ENCODE measurements at regions not wholly inside any gene's neighbourhood (a gene's known extent, or its start where the extent isn't known, plus 50 kb on each side); places are given as distances from the start of the nearest gene placed in this dataset.

DNA sequence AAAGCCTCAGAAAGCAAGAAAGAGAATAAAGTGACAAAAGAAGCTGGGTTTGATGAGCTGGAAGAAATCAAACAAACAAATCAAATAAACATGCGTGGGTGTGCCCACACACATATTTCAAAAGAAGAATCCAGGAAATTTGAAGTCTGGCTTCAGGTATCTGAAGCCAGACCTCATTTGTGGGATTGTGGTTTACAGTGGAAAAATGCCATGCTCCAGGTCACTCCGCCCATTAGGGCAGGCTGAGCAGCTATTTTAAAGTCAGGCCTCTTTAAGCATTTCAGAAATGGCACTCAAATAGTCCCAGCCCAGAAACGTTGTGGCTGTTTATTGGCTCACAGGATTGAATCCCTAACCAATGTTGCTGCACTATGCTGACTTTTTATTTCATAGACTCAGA, 226.1 kb upstream of the F9 start:
- Histone ChIP-seq H3K36me3 (ENCODE audit: insufficient read depth in 1 of 2, low read depth in 1 of 2) (no peaks in the 10 kb centered on the region), H3K27ac (no peak overlapping the region), H3K9me3 (peaks cover 4% of the 10 kb centered on the region), H3K4me3 (no peak overlapping the region), H3K4me1 (no peaks in the 10 kb centered on the region), H3K27me3 (ENCODE audit: insufficient read depth in 3 of 3, low read length in 2 of 3) (no peaks in the 10 kb centered on the region)
- intact Hi-C loops (cut with DNase I) = no loop called here
- DNase-seq (no peak), ATAC-seq (no peak)
- 29 to 62% (median 39%) methylated on average over 3 of the region's 3 CpGs for WGBS, 3 donors
- TF ChIP-seq, protein P1, sequence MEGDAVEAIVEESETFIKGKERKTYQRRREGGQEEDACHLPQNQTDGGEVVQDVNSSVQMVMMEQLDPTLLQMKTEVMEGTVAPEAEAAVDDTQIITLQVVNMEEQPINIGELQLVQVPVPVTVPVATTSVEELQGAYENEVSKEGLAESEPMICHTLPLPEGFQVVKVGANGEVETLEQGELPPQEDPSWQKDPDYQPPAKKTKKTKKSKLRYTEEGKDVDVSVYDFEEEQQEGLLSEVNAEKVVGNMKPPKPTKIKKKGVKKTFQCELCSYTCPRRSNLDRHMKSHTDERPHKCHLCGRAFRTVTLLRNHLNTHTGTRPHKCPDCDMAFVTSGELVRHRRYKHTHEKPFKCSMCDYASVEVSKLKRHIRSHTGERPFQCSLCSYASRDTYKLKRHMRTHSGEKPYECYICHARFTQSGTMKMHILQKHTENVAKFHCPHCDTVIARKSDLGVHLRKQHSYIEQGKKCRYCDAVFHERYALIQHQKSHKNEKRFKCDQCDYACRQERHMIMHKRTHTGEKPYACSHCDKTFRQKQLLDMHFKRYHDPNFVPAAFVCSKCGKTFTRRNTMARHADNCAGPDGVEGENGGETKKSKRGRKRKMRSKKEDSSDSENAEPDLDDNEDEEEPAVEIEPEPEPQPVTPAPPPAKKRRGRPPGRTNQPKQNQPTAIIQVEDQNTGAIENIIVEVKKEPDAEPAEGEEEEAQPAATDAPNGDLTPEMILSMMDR (IDR thresholded peaks at IDR 0.05) = no peak

DNA sequence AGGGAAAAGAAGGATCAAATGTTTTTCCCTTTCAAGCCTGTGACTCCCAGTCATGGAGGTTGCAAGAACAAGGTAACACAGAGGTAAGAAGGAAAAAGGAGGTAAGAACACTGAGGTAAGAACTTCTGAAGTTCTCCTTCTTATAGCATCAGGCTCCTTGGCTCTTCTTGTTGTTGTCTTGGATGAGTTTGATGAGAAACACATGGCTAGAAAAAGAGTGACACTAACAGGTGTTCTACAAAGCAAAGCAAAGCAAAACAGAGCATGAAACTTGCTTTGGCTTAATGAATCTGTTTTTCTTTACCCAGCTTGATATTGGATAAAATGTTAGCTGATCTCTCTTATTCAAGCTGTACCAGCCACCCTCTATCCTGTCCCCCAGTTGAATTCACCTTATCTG, 231.2 kb upstream of the F9 start:
- intact Hi-C loops (cut with DNase I) = no loop called here
- Histone ChIP-seq H3K4me1 (peaks cover 15% of the 10 kb centered on the region), H3K4me3 (no peak overlapping the region), H3K27ac (no peak overlapping the region), H3K36me3 (ENCODE audit: insufficient read depth in 1 of 2, low read depth in 1 of 2) (no peaks in the 10 kb centered on the region), H3K27me3 (ENCODE audit: insufficient read depth in 3 of 3, low read length in 2 of 3) (peaks cover 0 to 7% (median 0%) of the 10 kb centered on the region in 3 donors), H3K9me3 (no peaks in the 10 kb centered on the region)
- DNase-seq = no peak
- TF ChIP-seq, protein P1 (IDR thresholded peaks at IDR 0.05) = no peak
- ATAC-seq = peak in 1 of 4 donors; percentile 54

DNA sequence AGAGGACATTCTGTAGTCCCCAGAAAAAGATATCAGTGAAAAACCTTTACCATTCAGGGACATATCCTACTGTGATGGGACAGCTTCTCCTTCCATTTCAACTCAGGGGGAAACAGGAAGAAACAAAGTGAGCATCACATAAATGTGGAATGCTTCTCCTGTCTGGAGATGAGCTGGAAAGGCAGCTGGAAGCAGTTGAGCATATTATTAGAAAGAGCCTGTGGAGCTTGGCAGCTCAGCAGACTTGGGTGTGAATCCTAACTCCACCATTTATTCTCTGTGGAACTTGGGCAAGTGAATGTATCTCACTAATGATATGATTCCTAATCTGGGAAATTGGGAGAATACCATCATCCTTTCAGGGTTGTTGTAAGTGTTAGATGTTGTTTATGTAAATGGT, 232.1 kb upstream of the F9 start:
- TF ChIP-seq, protein P1 (IDR thresholded peaks at IDR 0.05) = no peak
- ATAC-seq = peak in 3 of 4 donors; percentile 60 to 70 (median 64)
- Histone ChIP-seq H3K4me1 (peaks cover 15% of the 10 kb centered on the region), H3K36me3 (ENCODE audit: insufficient read depth in 1 of 2, low read depth in 1 of 2) (no peaks in the 10 kb centered on the region), H3K9me3 (no peaks in the 10 kb centered on the region), H3K27ac (peak overlapping the region; percentile 6), H3K27me3 (ENCODE audit: insufficient read depth in 3 of 3, low read length in 2 of 3) (peaks cover 0 to 7% (median 0%) of the 10 kb centered on the region in 3 donors), H3K4me3 (no peak overlapping the region)
- intact Hi-C loops (cut with DNase I) = no loop called here
- DNase-seq = no peak

DNA sequence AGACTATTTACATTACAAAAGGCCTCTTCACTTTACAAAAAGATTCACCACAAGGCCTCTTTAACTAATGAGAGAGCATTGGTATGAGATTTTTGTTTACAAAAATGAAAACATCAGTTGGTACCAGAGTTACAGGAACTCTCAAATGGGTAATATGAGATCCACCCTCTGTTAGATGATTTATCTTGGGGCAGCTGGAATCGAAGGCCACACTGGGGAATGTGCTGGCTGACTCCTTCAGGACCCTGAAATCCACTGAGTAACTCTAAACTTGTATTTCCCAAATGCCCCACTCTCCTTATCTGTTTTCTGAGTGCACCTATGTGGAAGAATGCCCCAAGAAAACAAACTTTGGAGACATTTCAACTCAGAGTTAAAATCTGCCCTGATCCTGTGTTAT, 232.9 kb upstream of the F9 start:
- TF ChIP-seq, protein P1 (IDR thresholded peaks at IDR 0.05) = no peak
- H3K36me3 ChIP-seq (ENCODE audit: insufficient read depth in 1 of 2, low read depth in 1 of 2) = no peaks in the 10 kb centered on the region
- no peak for DNase-seq
- intact Hi-C loops (cut with DNase I) = no loop called here
- WGBS, 3 donors = 18 to 20% (median 19%) methylated on average over 1 of the region's 1 CpG
- no peak overlapping the region for H3K27ac ChIP-seq
- no peaks in the 10 kb centered on the region for H3K9me3 ChIP-seq
- peaks cover 15% of the 10 kb centered on the region for H3K4me1 ChIP-seq
- peak; percentile 54 to 74 (median 60) for ATAC-seq
- H3K4me3 ChIP-seq = no peak overlapping the region
- H3K27me3 ChIP-seq (ENCODE audit: insufficient read depth in 3 of 3, low read length in 2 of 3) = peaks cover 0 to 7% (median 0%) of the 10 kb centered on the region in 3 donors

DNA sequence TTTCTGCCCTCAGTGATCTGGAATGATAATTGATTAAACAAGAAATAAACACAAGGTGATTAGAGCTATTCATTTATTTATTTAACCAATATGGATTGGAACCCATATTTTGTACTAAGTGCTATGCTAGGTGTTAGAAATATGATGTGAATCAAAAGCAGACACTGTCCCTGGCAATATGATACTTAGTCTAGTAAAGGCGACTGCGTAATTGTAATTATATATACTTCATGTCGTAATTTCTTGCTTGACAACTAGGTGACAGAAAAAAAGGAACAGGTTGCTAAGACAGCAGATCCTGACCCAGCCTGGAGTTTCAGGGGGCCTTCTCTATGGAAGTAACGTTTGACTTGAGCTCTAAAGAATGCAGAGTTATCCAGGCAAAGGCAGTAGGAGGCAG, 236.5 kb upstream of the F9 start:
- TF ChIP-seq, protein P1 (IDR thresholded peaks at IDR 0.05) = no peak
- H3K9me3 ChIP-seq = no peaks in the 10 kb centered on the region
- no peak overlapping the region for H3K4me3 ChIP-seq
- ATAC-seq = peak; percentile 62 to 89 (median 76)
- peak overlapping the region; percentile 30 for H3K27ac ChIP-seq
- peaks cover 0 to 7% (median 0%) of the 10 kb centered on the region in 3 donors for H3K27me3 ChIP-seq (ENCODE audit: insufficient read depth in 3 of 3, low read length in 2 of 3)
- H3K4me1 ChIP-seq = peaks cover 13% of the 10 kb centered on the region
- intact Hi-C loops (cut with DNase I) = loop anchor here in 1 of 2 donors (5.0 kb wide), 1 partner anchor 72 kb away; no protein-coding TSS in a partner anchor
- 31 to 75% (median 56%) methylated on average over 4 of the region's 4 CpGs for WGBS, 3 donors
- no peak for DNase-seq
- H3K36me3 ChIP-seq (ENCODE audit: insufficient read depth in 1 of 2, low read depth in 1 of 2) = no peaks in the 10 kb centered on the region

Data from psoas muscle (tissue), 7 donors.